GM18867 (cell line): ENCODE measurements at regions not wholly inside any gene's neighbourhood (a gene's known extent, or its start where the extent isn't known, plus 50 kb on each side); places are given as distances from the start of the nearest gene placed in this dataset.

Experiments
- ATAC-seq: cut with Tn5 transposase; IDR thresholded peaks from one replicate; pipeline ENCODE4 v1.9.1; 2021; ENCODE audit warnings: mild to moderate bottlenecking, moderate library complexity; ENCODE audit not compliant: unreplicated experiment

DNA sequence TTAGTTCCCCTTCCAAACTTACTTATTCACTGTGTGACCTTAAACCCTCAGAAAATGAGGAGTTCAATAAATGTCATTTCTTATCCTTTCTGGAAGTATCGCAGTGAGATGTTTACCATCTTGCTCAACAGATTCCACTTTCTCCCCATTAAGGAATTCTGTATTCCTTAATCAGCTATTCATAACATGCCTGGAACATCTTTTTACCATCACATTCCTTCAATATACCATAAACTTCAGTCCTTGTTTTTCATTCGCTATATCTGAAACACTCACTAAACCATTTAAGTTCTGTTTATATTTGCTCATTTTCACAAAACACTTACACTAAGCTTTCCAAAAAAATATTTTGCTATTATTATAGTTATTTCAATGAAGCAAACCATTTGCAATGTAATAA lies 1158.6 kb downstream of the CDH12 start:
- no peak for ATAC-seq

DNA sequence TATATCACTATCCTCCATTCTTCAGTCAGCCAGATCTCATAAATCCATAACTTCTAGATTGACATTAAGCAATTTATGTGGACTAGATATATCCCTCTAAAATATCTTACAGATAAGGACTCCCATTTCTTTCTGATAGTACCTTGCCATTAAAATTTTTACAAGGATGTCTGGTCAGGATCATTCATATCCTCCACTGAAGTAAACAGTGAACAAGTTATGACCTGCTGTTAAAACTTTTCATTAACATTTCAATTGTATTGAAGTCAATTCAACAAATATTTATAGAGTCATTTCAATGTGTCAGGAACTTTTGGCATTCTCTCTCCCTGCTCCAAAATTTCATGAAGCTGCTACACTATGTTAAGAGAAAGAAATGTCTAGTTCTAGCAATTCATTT lies 1159.6 kb downstream of the CDH12 start:
- no peak for ATAC-seq

DNA sequence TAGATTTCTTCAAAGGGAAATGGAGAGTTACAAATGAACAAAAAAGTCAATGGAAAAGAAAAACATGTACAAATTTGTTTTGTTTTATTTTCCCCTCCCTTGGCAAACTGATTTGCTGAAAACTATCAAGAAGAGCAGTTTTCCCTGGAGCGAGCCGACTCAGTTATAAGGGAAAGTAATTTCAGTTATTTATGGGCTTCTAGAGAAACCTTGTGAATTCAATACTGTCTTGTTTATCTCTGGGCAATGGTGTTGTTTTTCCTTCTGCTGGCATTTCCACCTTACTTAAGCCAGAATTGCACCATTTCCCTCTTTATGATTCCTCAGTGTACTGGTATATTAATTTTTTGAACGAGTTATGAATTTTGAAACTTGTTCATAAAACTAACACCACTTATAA lies 1163.6 kb downstream of the CDH12 start:
- ATAC-seq: no peak

DNA sequence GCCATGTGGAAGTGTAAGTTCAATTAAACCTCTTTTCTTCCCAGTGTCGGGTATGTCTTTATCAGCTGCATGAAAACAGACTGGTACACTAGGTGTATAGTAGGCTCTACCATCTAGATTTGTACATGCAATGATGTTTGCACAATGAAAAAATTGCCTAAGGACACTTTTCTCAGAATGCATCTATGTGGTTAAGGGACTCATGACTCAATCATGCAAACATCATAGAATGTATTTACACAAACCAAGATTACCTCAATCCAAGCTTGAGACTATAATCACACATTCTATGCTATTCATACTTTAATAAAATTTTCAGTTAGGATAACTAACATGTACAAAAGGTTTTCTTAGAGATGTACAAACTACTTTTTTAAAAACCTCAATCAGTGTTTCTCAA lies 1164.5 kb downstream of the CDH12 start:
- ATAC-seq: no peak

DNA sequence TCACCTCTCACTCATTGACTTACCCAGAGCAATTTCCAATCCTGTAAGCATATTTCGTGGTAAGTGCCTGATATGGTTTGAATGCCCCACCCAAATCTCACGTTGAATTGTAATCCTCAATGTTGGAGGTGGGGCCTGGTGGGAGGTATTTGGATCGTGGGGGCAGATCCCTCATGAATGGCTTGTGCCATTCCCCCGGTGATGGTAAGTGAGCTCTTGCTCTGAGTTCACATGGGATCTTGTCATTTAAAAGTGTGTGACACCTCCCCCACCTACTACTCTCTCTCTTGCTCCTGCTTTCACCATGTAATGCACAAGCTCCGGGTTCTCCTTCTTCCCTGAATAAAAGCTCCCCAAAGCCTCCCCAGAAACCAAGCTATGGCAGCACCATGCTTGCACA lies 1165.5 kb downstream of the CDH12 start:
- ATAC-seq: no peak

DNA sequence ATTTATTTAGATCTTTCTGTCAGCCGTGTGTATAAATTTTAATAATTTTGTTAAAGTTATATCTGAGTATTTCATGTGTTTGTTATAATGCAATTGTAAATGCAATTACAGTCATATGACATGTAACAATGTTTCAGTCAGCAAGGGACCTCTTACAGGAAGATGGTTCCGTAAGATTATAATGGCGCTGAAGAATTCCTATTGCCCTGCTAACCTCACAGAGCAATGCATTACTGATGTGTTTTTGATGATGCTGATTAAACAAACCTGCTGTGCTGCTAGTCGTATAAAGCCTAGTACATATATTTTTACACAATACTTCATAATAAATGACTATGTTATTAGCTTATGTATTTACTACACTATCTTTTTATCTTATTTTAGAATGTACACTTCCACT lies 1166.4 kb downstream of the CDH12 start:
- no peak for ATAC-seq

DNA sequence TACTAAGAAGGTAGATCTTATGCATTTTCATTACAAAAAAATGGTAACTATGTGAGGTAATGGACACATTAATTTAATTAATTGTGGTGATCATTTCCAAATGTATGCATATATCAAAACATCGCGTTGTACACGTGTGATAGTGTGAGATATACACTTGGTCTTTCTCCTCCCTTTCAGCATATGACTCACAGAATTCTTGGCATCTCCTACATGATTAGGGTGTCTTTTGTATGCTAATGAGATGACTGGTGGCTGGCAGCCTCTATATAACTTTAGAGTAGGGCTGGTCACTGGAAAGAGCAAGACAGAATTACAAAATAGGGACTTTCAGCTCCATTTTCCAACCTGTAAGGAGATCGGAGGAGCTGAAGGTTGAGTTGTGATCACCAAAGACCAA lies 1167.6 kb downstream of the CDH12 start:
- no peak for ATAC-seq

DNA sequence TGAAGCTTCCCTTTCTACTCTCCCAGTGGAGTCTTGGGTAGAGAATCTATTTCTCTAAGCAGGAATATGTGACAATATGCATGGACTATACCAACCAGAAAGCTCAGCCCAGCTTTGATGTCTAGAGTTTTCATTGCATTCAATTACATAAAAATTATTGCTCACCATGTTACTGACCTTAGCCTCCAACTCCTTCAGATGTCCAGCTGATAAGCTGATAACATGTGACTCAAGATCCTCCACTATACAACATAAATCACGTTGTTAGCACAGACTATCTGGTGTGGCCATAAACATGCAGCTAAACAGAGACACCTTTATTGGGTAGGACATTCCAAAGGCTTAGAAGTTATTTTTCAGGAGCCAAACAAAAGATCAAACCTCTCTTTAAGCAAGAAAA lies 1168.2 kb downstream of the CDH12 start:
- no peak for ATAC-seq

DNA sequence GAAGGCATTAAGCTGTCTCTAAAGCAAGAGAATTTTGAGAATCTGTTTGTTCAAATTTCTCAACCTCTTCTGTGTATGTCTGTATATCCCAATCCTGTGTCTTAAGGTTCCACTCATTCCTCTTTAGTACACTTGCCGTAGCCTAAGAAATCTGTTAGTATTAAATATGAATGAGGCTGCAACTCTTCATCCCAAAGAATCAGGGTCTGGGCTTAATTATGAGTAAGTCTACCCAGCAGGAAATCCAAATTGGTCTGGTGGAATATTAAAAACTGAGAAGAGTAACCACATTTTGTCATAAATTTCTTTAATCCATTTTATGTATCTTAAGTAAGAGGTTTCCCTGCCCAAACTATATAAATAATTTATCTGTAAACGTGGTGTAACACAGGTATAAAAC lies 1171.2 kb downstream of the CDH12 start:
- no peak for ATAC-seq

DNA sequence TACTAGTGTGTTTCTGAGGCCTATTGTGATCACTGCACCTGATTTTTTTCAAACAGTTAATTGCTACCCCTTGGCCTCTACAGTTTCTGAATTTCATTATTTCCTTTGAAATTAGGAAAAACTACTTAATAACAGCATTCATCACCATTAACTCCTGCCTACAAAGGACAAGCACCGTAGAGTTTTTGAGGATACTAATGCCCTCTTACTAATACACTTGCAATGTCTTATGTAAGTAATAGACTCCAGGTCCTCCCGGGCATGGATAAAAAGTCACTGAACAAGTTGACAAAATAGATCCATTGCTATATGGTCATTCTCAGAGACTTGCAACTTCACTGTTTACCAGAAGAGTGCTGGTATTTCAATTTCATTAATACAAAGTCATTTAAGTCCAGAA lies 1172.5 kb downstream of the CDH12 start:
- no peak for ATAC-seq

DNA sequence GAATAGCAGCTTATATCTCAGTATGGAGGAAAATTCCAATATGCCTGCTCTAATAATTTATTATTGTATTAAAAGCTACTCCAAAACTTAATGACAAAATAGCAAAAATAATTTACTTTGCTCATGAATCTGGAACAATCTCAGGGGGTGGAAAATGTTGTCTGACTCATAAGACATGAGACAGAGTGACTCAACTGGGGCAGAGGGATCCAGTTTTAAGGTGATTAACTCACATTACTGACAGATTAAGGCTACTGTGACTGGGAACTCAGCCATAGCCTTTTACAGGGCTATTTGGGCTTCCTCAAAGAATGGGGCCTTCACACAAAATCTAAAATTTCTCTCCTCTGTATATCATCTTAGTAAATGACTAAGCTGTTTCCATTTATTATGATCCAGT lies 1172.9 kb downstream of the CDH12 start:
- ATAC-seq: no peak

DNA sequence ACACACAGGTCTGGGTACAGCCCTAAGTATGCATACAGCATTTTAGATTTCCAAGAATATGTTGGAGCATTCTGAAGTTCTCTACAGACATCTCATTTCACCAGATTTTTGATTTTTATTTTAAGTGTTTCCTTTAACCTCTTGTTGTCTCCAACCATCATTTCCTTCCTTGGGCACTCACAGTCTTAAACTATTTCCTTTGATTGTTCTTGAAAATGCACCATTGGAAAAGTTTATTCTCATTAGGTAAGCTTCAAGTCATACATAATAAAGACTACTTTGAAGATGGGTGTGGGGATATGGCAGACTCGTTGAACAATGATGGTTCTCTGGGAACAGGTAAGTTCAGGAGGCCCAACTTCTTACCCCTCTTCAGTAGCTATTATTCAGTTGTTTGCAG lies 1174.6 kb downstream of the CDH12 start:
- no peak for ATAC-seq

DNA sequence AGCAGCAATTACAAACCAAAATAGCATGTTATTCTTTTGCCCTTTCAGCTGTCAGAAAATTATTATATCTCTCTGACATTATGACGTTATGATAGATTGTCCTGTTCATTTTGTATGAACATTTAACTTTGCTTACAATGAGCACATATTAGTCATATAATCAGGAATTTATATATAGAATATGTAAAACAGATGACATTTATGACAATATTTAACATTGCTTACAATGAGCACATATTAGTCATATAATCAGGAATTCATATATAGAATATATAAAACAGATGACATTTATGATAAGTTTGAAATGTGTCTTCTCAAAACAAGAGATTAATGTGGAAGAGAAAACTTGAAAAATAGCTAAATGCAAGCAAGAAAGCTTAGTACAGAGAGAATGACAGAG lies 1180.2 kb downstream of the CDH12 start:
- ATAC-seq: no peak

DNA sequence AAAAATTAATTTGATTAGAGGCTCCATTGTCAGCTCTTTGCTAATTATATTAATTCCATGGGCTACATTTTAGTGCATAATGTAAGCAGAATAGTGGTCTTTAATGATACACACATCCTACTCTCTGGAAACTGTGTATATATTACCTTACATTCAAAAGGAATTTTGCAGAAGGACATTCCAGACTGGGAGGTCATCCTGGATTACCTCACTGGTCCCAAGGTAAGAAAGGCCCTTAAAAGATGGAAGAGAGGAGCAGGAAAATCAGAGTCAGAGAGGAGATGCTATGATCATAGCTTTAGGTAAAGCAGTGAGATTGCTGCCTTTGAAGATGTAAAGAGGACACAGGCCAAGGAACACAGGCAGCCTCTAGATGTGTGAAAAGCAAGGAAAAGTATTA lies 1180.8 kb downstream of the CDH12 start:
- ATAC-seq: no peak

DNA sequence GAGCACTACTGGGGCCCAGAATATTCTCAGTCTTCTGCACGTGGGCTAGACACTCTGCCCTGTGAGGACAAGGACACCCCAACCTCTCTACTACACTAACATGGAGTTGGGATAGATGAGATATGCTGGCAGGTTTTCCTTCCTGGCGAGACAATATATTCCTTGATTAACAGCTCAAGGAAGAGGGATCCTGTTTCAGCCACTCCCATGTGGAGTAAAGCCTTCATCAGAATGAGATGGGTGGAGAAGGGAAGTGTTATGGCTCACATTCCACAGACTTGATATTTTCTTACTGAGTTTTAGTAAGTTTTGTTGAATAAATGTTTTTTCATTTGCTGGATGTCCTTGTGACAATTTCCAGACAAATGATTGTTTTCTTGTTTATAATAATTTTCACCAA lies 1187.6 kb downstream of the CDH12 start:
- ATAC-seq: no peak

DNA sequence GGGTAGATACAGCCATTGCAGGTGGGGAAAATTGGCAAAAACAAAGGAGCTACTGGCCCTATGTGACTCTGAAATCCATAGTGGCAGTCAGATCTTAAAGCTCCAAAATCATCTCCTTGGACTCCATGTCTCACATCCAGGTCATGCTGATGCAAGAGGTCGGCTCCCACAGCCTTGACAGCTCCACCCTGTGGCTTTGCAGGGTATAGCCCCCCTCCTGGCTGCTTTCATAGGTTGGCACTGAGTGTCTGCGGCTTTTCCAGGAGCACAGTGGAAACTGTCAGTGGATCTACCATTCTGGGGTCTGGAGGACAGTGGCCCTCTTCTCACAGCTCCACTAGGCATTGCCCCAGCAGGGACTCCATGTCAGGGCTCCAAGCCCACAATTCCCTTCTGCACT lies 1190.1 kb downstream of the CDH12 start:
- ATAC-seq: no peak

DNA sequence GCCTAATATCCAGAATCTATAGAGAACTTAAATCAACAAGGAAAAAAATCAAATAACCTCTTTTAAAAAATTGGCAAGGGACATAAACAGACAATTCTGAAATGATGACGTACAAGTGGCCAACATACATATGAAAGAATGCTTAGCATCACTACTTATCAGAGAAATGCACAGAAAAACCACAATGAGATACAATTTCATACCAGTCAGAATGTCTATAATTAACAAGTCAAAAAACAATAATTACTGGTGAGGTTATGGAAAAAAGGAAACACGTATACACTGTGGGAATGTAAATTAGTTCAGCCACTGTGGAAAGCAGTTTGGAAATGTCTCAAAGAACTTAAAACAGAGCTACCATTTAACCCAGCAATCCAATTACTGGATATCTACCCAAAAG lies 1192.0 kb downstream of the CDH12 start:
- no peak for ATAC-seq

DNA sequence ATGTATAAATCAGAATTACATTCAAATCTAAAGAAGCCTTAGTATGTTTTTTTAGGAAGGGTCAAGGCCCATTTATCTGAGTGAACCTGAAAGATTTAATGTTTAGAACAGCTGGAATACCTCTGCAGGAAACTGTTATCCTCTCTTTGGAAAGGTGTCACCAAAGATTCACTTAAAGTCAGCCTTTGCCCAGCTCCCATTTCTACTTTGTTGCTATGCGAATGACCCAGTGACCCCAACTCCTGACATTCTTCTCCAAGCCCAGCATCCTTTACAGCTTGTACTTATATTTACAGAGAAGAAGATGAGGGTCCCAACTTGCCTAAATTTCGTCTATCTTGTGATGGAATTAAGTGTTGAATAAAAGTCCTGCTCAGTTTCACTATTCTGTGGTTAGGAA lies 1198.6 kb downstream of the CDH12 start:
- no peak for ATAC-seq

DNA sequence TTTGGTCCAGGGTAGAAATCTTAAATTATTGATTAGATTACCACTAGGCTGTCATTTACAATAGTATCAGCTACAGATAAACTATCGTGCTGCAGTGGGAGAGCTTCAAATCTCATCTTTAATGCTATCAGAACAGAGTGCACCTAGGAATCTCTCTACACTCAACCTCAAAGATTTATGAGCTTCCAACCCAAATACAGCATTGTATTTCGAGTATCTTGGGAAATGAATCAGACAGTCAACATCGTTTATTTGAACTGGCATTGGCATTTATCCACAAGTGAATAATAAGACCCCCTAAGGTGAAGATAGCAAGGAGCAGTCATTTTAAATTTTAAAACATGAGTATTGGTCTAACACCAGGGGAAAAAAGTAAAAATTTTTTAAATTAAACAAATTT lies 1203.2 kb downstream of the CDH12 start:
- ATAC-seq: no peak

DNA sequence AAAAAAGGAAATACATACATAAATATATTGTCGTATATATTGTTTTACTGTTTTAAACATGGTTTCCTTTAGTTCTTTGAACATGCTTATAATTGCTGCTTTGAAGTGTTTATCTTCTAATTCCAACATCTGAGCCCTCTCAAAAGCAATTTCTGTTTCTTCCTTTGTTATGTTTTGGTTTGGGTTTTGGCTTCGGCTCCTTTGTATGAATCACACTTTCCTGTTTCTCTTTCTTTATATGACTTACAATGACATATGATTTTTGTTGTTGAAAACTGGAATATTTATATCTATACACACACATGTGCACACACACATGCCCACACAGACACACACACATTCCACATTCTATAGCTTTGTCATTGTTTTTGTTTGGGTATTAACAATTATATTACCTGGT lies 1206.7 kb downstream of the CDH12 start:
- ATAC-seq: no peak

DNA sequence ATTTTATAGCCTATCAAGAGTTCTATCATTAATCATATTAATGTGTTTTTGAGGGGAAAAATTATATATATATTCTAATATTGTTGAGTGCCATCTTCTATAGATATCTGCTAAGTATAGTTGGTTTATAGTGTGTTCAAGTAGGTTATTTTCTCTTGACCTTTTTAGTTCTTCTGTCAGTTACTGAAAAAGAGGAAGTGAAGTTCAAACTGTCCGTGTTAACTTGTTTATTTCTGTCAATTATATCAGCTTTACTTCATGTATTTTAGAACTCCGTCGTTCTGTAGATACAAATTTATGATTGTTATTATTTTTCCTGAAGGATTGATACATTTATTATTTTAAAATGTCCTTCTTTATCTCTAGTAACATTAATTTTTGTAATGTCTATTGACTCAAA lies 1209.1 kb downstream of the CDH12 start:
- no peak for ATAC-seq

DNA sequence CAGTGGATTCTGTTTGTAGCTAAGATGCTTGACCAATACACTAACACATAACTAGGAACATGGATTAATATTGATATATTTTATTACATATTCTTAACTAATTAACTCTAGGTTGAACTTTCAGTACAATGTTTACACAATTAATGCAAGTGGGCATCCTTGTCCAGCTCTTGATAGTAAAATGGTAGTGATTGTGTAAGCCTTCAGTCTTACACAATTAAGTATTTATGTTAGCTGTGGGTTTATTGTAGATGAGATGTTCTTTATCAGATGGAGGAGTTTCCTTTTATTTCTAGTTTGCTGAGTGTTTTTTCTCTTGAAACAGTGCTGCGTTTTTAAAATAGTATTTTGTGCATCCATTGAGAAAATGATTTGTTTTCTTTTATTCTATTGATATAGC lies 1210.8 kb downstream of the CDH12 start:
- ATAC-seq: no peak

DNA sequence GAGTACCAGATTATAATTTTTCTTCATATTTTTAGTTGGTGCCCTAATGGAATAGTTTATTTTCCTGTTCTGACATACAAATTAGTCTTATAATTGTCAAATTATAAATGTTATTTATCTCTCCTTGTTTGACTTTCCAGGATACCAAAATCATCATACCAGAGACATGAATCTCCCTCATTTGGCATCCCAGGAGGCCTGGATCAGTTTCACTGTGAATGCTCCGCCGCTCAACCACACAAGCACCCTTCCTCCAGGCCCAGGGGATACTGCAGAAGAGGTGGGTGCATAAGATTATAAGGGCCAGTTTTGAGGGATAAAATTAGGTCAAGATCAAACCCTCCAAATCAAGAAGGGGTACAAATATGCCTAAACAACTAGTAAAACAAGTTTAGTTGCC lies 1229.3 kb downstream of the CDH12 start:
- no peak for ATAC-seq

DNA sequence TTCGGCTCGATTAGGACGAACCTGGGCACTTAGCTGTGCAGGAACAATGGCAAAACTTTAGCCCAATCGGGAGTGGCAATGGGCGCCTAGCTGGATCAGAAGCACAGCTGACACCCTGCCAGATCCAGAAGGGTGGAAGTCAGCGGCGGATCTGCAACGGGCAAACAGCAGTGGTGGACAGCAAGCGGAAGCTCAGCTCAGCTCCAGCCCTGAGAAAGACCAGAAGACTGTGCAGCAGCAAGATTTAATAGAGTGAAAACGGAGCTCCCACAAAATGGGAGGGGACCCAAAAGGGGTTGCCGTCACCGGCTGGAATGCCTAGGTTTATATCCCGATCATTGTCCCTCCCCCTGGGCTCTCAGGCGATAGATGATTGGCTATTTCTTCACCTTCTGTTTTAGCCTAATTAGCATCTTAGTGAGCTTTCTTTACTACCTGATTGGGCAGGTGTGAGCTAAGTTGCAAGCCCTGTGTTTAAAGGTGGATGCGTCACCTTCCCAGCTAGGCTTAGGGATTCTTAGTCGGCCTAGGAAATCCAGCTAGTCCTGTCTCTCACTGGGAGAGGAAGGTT lies 1237.9 kb downstream of the CDH12 start:
- no peak for ATAC-seq
